IPS DF 6.9 (cell line): ENCODE measurements at regions not wholly inside any gene's neighbourhood (a gene's known extent, or its start where the extent isn't known, plus 50 kb on each side); places are given as distances from the start of the nearest gene placed in this dataset.

Source experiments
- DNase-seq: peaks from one replicate; pipeline ENCODE4 v3.0.0-alpha.2; 2013; ENCODE audit warnings: low read depth, low spot score
- H3K27ac ChIP-seq: one replicate; pipeline ENCODE4 v1.5.1; 2013; ENCODE audit warnings: low read length, control low read depth
- H3K27me3 ChIP-seq: 2 replicates; pipeline ENCODE4 v1.6.1; 2013; ENCODE audit warnings: mild to moderate bottlenecking, low read length; ENCODE audit not compliant: control insufficient read depth, insufficient read depth
- H3K36me3 ChIP-seq: 2 replicates; pipeline ENCODE4 v1.6.1; 2013; ENCODE audit warnings: low read length; ENCODE audit not compliant: control insufficient read depth, insufficient read depth
- H3K4me1 ChIP-seq: 2 replicates; pipeline ENCODE4 v1.6.1; 2013; ENCODE audit warnings: low read length; ENCODE audit not compliant: control insufficient read depth, insufficient read depth
- H3K4me3 ChIP-seq: 2 replicates; pipeline ENCODE4 v1.5.1; 2013; ENCODE audit warnings: mild to moderate bottlenecking, low read length
- H3K9me3 ChIP-seq: 2 replicates; pipeline ENCODE4 v1.6.1; 2013; ENCODE audit warnings: low read length, inconsistent platforms; ENCODE audit not compliant: control insufficient read depth, insufficient read depth
- WGBS: extraction: QIAGEN DNeasy Blood & Tissue Kit; methylation state at CpG from one replicate; pipeline ENCODE4 v1.1.7; 2013; ENCODE audit warnings: mixed read lengths, missing lambda C conversion rate; ENCODE audit not compliant: insufficient read length, insufficient coverage; 5-methylcytosine and 5-hydroxymethylcytosine counted together

GRCh38 chr3:18033581-18034108, 291.2 kb upstream of the TBC1D5 start:
- Histone ChIP-seq H3K27ac (no peak overlapping the region), H3K36me3 (no peaks in the 10 kb centered on the region), H3K9me3 (no peaks in the 10 kb centered on the region), H3K4me3 (no peak overlapping the region), H3K4me1 (peaks cover 2% of the 10 kb centered on the region; the same call in 1 of the 2 replicates), H3K27me3 (no peaks in the 10 kb centered on the region)
- no peak for DNase-seq
- no CpG with 5 or more reads among the region's 3 CpGs for WGBS

- WGBS, result no CpG with 5 or more reads among the region's 8 CpGs
- Histone ChIP-seq H3K36me3 (no peaks in the 10 kb centered on the region), H3K27me3 (no peaks in the 10 kb centered on the region), H3K9me3 (no peaks in the 10 kb centered on the region), H3K4me1 (no peaks in the 10 kb centered on the region), H3K4me3 (no peak overlapping the region), H3K27ac (no peak overlapping the region)
- no peak for DNase-seq
These were observed 288.0 kb upstream of the TBC1D5 start for GRCh38 chr3:18030371-18030870.

DNA sequence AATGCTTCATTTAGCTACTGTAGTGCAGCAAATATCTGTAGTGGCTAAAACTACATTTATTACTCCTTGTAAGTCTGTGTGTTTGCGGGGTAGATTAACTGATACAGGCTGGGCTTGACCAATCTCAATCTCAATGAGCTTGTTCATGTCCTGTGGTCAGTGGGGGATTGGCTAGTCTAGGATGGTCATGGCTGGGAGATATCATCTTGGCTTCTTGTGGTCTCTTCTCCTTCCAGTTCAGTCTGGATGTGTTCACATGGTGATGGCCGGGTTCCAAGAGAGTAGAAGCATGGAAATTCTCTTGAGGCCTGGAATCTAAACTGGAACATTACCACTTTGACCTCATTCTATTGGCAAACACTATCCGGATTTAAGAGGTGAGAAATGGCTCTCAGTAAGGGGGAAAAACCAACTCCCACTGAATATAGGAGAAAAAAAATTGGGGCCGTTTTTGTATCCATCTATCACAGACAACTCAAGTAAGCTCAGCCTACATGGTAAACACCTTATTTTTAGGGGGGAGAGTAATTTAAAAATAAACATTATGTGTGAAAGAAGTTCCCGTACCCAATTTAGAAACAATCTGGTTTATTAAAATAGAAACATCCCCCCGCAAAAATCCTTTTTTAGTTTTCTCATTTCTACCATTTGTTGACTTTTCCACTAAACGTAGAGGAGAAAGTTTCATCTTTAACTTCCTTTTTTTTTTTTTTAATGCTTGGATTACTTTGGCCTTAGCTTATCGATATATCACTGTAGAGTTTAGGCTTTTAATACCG, 284.9 kb upstream of the TBC1D5 start:
- no CpG with 5 or more reads among the region's 9 CpGs for WGBS
- Histone ChIP-seq H3K36me3 (no peaks in the 10 kb centered on the region), H3K27me3 (no peaks in the 10 kb centered on the region), H3K27ac (no peak overlapping the region), H3K4me1 (no peaks in the 10 kb centered on the region), H3K4me3 (no peak overlapping the region), H3K9me3 (no peaks in the 10 kb centered on the region)
- DNase-seq, result no peak

DNA sequence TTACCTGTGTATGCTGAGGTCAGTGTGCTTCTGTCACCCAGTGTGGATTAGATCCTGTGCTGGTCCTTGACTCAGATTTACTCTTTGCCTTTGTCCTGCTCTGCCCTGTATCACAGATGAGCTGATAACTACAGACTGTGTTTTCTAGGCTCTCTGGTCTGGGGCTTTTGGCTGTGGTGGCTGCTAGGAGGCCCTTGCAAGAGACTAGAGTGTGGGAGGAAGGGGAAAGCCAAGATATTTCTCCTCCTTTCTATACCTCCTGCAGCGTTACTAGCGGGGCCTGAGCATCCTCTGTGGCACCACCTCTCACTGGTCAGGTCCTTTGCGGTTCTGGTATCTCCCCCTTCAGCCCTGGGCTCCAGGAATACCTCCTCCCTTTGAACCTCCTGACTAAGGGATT, 282.3 kb upstream of the TBC1D5 start:
- H3K4me1 ChIP-seq, result no peaks in the 10 kb centered on the region
- no peak for DNase-seq
- no peak overlapping the region for H3K27ac ChIP-seq
- no peaks in the 10 kb centered on the region for H3K36me3 ChIP-seq
- WGBS, result no CpG with 5 or more reads among the region's 3 CpGs
- no peak overlapping the region for H3K4me3 ChIP-seq
- no peaks in the 10 kb centered on the region for H3K27me3 ChIP-seq
- H3K9me3 ChIP-seq, result no peaks in the 10 kb centered on the region

DNA sequence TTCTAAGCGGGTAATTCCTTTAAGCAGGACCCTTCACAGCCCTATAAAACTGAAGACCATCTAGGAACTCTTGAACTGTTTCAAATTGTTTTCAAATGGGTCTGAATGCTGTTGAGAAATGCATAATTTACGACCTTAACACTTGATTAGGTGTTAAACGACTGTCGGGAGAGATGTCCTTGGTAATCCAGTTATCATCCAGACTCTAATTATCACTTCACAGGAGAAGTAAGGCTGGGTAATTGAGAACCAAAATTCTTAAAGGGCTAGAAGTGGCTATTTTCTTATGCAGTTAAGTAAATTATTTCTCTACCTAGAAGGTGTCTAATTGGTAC, 276.7 kb upstream of the TBC1D5 start:
- Histone ChIP-seq H3K4me1 (no peaks in the 10 kb centered on the region), H3K36me3 (no peaks in the 10 kb centered on the region), H3K27me3 (no peaks in the 10 kb centered on the region), H3K27ac (no peak overlapping the region), H3K4me3 (no peak overlapping the region), H3K9me3 (no peaks in the 10 kb centered on the region)
- no peak for DNase-seq
- WGBS, result no CpG with 5 or more reads among the region's 4 CpGs

- Histone ChIP-seq H3K36me3 (no peaks in the 10 kb centered on the region), H3K27ac (no peak overlapping the region), H3K27me3 (no peaks in the 10 kb centered on the region), H3K4me1 (no peaks in the 10 kb centered on the region), H3K9me3 (no peaks in the 10 kb centered on the region), H3K4me3 (no peak overlapping the region)
- WGBS, result no CpG with 5 or more reads among the region's 5 CpGs
- no peak for DNase-seq
These were observed 276.2 kb upstream of the TBC1D5 start for GRCh38 chr3:18018491-18019160.

GRCh38 chr3:18016366-18016765, 273.9 kb upstream of the TBC1D5 start:
- Histone ChIP-seq H3K4me3 (no peak overlapping the region), H3K27me3 (no peaks in the 10 kb centered on the region), H3K4me1 (no peaks in the 10 kb centered on the region), H3K9me3 (no peaks in the 10 kb centered on the region), H3K36me3 (no peaks in the 10 kb centered on the region), H3K27ac (no peak overlapping the region)
- no peak for DNase-seq
- no CpG with 5 or more reads among the region's 7 CpGs for WGBS

DNA sequence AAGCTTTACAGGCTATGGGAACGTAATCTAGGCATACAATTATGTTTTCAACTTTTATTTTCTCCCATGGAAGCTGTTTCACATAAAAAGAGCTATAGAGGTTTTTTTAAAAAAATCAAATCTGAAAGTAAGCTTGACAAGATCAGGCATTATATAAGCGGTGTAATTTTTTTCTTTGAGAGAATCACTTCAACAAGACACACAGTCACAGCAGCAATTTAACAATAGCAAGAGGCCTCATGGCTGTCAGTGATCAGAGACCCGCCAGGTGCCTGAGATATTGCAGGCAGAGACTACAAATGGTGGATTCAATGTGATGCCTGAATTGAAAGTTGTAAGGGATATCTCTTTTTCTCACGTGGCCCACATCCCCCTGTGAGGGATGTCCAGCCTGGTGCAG, 270.5 kb upstream of the TBC1D5 start:
- no peaks in the 10 kb centered on the region for H3K27me3 ChIP-seq
- H3K4me1 ChIP-seq, result no peaks in the 10 kb centered on the region
- no peak for DNase-seq
- WGBS, result no CpG with 5 or more reads among the region's 4 CpGs
- no peak overlapping the region for H3K27ac ChIP-seq
- no peaks in the 10 kb centered on the region for H3K36me3 ChIP-seq
- no peaks in the 10 kb centered on the region for H3K9me3 ChIP-seq
- no peak overlapping the region for H3K4me3 ChIP-seq

- no peak for DNase-seq
- H3K36me3 ChIP-seq, result no peaks in the 10 kb centered on the region
- H3K4me3 ChIP-seq, result no peak overlapping the region
- H3K27me3 ChIP-seq, result no peaks in the 10 kb centered on the region
- no peak overlapping the region for H3K27ac ChIP-seq
- no CpG with 5 or more reads among the region's 2 CpGs for WGBS
- H3K9me3 ChIP-seq, result no peaks in the 10 kb centered on the region
- H3K4me1 ChIP-seq, result no peaks in the 10 kb centered on the region
These were observed 270.0 kb upstream of the TBC1D5 start for GRCh38 chr3:18012436-18012835.

DNA sequence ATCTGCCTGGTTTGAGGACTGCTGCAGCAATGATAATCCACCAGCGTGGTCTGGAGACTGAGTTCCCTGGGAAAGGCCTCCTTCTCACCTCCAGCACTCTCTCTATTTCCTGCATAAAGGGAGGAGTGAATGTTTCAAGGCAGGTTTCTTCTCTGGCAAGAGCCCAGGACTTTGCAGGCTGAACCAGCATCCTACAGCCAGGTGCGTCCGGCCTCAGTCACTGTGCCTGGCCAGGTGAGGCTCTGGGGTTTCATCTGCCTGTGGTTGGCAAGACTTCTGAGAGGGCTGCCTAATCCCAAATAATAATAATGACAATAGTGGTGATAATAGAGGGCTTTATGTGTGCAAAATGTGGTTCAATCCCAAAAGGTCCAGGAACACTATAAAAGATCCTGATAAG, 269.0 kb upstream of the TBC1D5 start:
- no peak for DNase-seq
- Histone ChIP-seq H3K36me3 (no peaks in the 10 kb centered on the region), H3K4me3 (no peak overlapping the region), H3K9me3 (no peaks in the 10 kb centered on the region), H3K27me3 (no peaks in the 10 kb centered on the region), H3K27ac (no peak overlapping the region), H3K4me1 (no peaks in the 10 kb centered on the region)
- no CpG with 5 or more reads among the region's 3 CpGs for WGBS
